SU-DHL-6 (cell line): ENCODE measurements at regions not wholly inside any gene's neighbourhood (a gene's known extent, or its start where the extent isn't known, plus 50 kb on each side); places are given as distances from the start of the nearest gene placed in this dataset.

Source experiments
- H2AFZ ChIP-seq: fragments of 200-600 bp; sonication (generic); 2 replicates; pipeline ENCODE4 v1.6.1; 2014; ENCODE audit warnings: low read depth, mild to moderate bottlenecking, moderate library complexity, mixed read lengths, antibody characterized with exemption, low read length; ENCODE audit not compliant: severe bottlenecking
- H3F3A ChIP-seq: fragments of 200-600 bp; shearing (Covaris generic); 2 replicates; pipeline ENCODE4 v1.6.0; 2016; ENCODE audit warnings: antibody characterized with exemption, mild to moderate bottlenecking; ENCODE audit not compliant: insufficient read depth
- H3K27ac ChIP-seq: fragments of 200-600 bp; sonication (generic); 2 replicates; pipeline ENCODE4 v1.5.1; 2016; ENCODE audit warnings: low read depth, mild to moderate bottlenecking, low read length, moderate library complexity, mixed read lengths
- H3K27me3 ChIP-seq: fragments of 200-600 bp; sonication (generic), shearing (Covaris generic); 2 replicates; pipeline ENCODE4 v1.6.0; 2014; ENCODE audit warnings: mild to moderate bottlenecking, low read length
- H3K36me3 ChIP-seq: fragments of 200-600 bp; sonication (generic); 2 replicates; pipeline ENCODE4 v1.6.1; 2014; ENCODE audit warnings: mild to moderate bottlenecking, low read length, mixed read lengths
- H3K4me2 ChIP-seq: fragments of 300-600, 200-600 bp; shearing (Covaris generic), sonication (generic); 2 replicates; pipeline ENCODE4 v1.6.0; 2014; ENCODE audit warnings: low read length, low read depth, mild to moderate bottlenecking; ENCODE audit not compliant: poor library complexity, severe bottlenecking
- H3K4me3 ChIP-seq: fragments of 200-600 bp; sonication (generic); 2 replicates; pipeline ENCODE4 v1.5.1; 2014; ENCODE audit warnings: antibody characterized with exemption, low read length, mild to moderate bottlenecking, mixed read lengths; ENCODE audit not compliant: insufficient read depth, poor library complexity, severe bottlenecking
- H3K79me2 ChIP-seq: fragments of 200-600 bp; sonication (generic); 2 replicates; pipeline ENCODE4 v1.6.1; 2014; ENCODE audit warnings: mild to moderate bottlenecking, low read length, moderate library complexity; ENCODE audit not compliant: insufficient read depth
- H3K9ac ChIP-seq: fragments of 200-600 bp; sonication (generic); 2 replicates; pipeline ENCODE4 v1.7.0; 2014; ENCODE audit warnings: mild to moderate bottlenecking, low read length
- H3K9me2 ChIP-seq: fragments of 200-600 bp; sonication (generic); replicated peaks from 2 replicates; pipeline ENCODE4 v1.6.1; 2014; ENCODE audit warnings: low read length; ENCODE audit not compliant: insufficient read depth
- H3K9me3 ChIP-seq: fragments of 200-600 bp; sonication (generic); 2 replicates; pipeline ENCODE4 v1.6.1; 2014; ENCODE audit warnings: low read length, mixed read lengths; ENCODE audit not compliant: insufficient read depth
- H4K20me1 ChIP-seq: fragments of 200-600 bp; sonication (generic); 2 replicates; pipeline ENCODE4 v1.6.1; 2014; ENCODE audit warnings: low read depth, mild to moderate bottlenecking, antibody characterized with exemption, low read length, moderate library complexity, mixed read lengths
- CTCF ChIP-seq: fragments of 200-600 bp; sonication (generic); IDR thresholded peaks from one replicate; pipeline ENCODE4 v1.5.1; 2017; ENCODE audit warnings: antibody characterized with exemption, mild to moderate bottlenecking, low read length, moderate library complexity; ENCODE audit not compliant: insufficient read depth, poor library complexity, severe bottlenecking
- EZH2phosphoT487 ChIP-seq: fragments of 200-600 bp; sonication (generic), shearing (Covaris generic); conservative IDR thresholded peaks from 2 replicates; pipeline ENCODE4 v1.6.1; 2018; ENCODE audit warnings: mild to moderate bottlenecking, antibody characterized with exemption, low read length, moderate library complexity, mixed read lengths

- H4K20me1 ChIP-seq: no peaks in the 10 kb centered on the region
- no peaks in the 10 kb centered on the region for H3K9me2 ChIP-seq
- H3K9ac ChIP-seq: no peak overlapping the region
- no peak overlapping the region for H3K4me3 ChIP-seq
- no peaks in the 10 kb centered on the region for H3K27me3 ChIP-seq
- no peaks in the 10 kb centered on the region for H3K36me3 ChIP-seq
- H3K79me2 ChIP-seq: no peaks in the 10 kb centered on the region
- H2AFZ ChIP-seq: no peak overlapping the region
- H3K4me2 ChIP-seq: no peak overlapping the region
- H3K27ac ChIP-seq: no peak overlapping the region
- H3K9me3 ChIP-seq: no peaks in the 10 kb centered on the region
- no peaks in the 10 kb centered on the region for H3F3A ChIP-seq
- TF ChIP-seq EZH2phosphoT487: no peak
- TF ChIP-seq CTCF: no peak
Measured at GRCh38 chr5:159784993-159785392, 131.3 kb upstream of the ADRA1B start.

DNA sequence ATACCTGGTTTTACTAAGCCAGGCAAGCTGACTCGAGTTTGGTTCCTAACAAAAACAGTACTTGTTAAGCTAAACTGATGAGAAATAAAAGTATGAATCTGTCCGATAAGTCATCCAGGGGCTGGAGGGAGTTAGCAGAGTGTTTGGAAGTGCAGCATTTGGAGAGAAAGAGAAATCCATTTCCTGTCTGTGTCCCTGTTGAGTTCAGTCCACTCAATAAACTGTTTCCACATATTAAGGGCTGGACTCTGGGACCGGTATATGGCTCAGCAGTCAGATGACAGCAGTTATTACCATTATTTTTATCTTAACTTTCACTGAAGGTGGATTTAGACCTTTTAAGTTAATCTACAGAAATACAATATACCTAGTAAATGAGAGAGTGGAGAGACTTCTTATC lies 130.6 kb upstream of the ADRA1B start:
- no peak overlapping the region for H2AFZ ChIP-seq
- no peak overlapping the region for H3K27ac ChIP-seq
- H3K4me2 ChIP-seq: no peak overlapping the region
- TF ChIP-seq CTCF (no peak), EZH2phosphoT487 (no peak)
- H3K27me3 ChIP-seq: no peaks in the 10 kb centered on the region
- no peaks in the 10 kb centered on the region for H3K79me2 ChIP-seq
- no peak overlapping the region for H3K9ac ChIP-seq
- no peaks in the 10 kb centered on the region for H3F3A ChIP-seq
- H3K4me3 ChIP-seq: no peak overlapping the region
- H3K9me2 ChIP-seq: no peaks in the 10 kb centered on the region
- no peaks in the 10 kb centered on the region for H3K9me3 ChIP-seq
- H3K36me3 ChIP-seq: no peaks in the 10 kb centered on the region
- no peaks in the 10 kb centered on the region for H4K20me1 ChIP-seq

GRCh38 chr5:159786201-159786600 lies 130.1 kb upstream of the ADRA1B start:
- H3K9ac ChIP-seq: no peak overlapping the region
- no peaks in the 10 kb centered on the region for H3F3A ChIP-seq
- no peak overlapping the region for H3K27ac ChIP-seq
- no peaks in the 10 kb centered on the region for H3K9me3 ChIP-seq
- H3K36me3 ChIP-seq: no peaks in the 10 kb centered on the region
- H2AFZ ChIP-seq: no peak overlapping the region
- no peaks in the 10 kb centered on the region for H3K27me3 ChIP-seq
- no peak overlapping the region for H3K4me3 ChIP-seq
- no peaks in the 10 kb centered on the region for H3K9me2 ChIP-seq
- H3K4me2 ChIP-seq: no peak overlapping the region
- TF ChIP-seq EZH2phosphoT487 (no peak), CTCF (no peak)
- H3K79me2 ChIP-seq: no peaks in the 10 kb centered on the region
- no peaks in the 10 kb centered on the region for H4K20me1 ChIP-seq
